ENCODE measurements at regions not wholly inside any gene's neighbourhood (a gene's known extent, or its start where the extent isn't known, plus 50 kb on each side); places are given as distances from the start of the nearest gene placed in this dataset.

DNA sequence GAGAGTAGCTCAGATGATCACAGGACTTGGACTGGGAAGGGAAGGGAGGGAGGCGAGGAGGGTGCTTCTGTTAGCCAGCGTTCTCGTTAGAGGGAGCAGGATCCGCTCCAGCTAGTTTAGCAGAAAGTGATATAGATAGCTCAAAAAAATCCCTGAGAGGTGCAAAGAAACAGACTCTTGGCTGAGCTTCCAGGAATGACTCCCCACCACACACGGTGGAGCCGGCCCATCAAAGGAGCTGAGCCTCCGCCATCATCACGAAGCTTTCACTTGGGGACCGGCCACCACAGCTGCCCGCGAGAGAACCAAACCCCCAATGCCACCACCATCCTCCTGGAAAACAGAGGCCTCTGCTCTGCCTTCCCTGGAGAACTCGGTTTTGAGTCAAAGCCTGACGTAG, 124.6 kb upstream of the BCL2L14 start:
- ATAC-seq (no peak), DNase-seq (ENCODE audit: missing footprints) (no peak)
- intact Hi-C loops (cut with DNase I), result no loop called here

DNA sequence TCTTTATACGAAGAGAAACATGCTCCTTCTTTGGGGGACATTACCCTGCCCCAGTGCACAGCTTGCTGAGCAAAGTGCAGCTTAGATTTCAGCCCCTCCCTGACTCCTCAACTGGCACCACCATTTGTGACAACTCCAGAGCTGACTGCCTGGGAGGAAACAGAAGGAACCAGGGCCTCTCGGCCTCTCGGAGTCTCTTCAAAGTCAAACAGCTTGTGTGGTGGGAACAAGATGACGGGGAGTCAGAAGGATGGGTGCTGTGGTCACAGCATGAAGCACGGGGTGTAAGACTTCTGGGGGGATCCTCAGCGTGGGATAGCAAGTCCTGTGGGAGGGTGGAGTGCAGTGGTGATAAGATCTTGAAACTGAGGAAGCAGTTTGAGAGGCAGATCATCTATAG, 123.5 kb upstream of the BCL2L14 start:
- ATAC-seq, result no peak
- DNase-seq (ENCODE audit: missing footprints), result no peak
- intact Hi-C loops (cut with DNase I), result no loop called here

DNA sequence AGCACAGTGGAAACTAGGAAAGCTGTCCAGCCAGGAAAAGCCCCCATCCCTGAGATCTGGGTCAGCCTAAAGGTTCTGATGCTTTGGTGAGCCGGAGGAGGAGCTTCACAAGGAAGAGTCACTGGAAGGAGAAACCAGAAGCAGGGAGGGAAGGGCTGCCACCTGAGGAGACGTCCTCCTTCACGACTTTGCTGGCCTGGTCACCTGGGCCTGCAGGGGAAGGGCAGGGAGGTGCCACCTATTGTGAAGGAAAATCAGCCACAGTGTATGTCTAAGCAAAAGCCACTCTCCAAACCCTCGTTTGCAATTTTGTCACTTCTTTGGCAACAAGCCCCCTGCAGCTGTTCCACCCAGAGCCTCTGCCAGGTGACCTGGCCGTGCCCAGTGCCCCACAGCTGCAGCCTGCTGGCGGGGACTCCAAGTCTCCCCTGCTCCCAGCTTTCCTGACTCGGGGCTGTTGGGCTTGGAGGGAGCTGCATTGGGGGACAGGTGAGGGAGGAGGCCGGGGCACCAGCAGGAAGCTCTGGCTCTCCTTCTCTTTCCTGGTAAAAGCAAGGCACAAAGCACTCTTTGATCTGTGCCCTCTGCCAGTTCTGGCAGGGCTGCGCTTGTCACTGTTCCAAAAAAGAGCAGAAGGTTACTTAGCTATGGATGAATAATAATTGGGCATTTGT, 120.9 kb upstream of the BCL2L14 start:
- DNase-seq (ENCODE audit: missing footprints), result no peak
- intact Hi-C loops (cut with DNase I), result no loop called here
- ATAC-seq, result peak; percentile 39

DNA sequence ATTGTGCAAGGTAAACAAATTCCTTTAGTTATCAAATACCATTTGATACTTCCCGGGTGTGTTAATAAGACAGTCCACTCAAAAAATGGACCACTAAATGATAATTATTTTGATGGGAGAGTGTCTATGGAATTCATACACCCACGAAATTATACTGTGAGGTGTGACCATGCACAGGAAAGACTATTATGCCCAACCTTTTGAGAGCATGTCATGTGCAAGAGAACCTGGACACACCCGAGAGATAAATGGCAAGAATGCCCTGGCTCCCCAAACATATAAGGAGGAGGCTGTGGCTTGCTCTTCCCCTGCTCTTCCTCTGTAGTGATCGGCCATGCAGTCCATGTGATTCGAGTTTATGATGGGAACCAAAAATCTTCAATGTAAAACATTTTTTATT, 119.5 kb upstream of the BCL2L14 start:
- ATAC-seq (no peak), DNase-seq (ENCODE audit: missing footprints) (no peak)
- intact Hi-C loops (cut with DNase I), result no loop called here

DNA sequence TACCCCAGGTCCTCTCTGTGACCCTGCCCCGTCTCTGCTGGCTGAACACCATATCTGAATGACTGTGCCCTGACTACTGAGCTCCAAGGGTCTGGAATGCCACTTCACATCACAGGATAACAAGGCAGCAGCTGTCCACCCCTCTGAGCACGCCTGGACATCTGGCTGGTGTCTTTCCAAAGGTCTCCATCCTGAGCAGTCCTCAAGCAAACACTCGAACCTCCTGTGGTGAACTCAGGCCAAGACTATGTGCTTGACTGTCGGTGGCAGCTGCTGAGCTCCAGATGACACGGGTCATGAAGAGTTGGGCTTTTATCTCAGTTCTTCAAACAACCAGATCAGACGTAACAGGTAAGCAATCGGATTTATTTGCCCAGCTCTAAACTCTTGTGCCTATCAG, 117.2 kb upstream of the BCL2L14 start:
- intact Hi-C loops (cut with DNase I), result no loop called here
- peak; percentile 13 for ATAC-seq
- no peak for DNase-seq (ENCODE audit: missing footprints)

DNA sequence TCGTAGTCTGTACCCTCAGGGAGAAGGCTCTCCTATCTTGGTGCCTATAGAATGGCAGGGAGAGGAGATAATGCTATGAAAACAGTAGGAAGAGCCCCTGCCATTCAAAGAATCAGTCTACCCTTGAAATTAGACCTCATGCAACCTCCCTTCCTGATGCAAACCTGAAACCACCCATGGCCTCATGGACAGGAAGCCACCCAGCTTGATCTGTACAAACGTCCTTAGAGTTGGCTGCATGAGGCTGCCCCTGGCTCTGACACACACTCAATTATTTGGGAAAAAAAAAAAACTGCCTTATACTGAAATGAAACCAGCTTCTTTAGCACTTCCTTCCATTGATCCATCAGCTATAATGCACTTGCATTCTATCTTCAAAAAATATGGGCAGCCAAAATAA, 116.6 kb upstream of the BCL2L14 start:
- ATAC-seq, result no peak
- DNase-seq (ENCODE audit: missing footprints), result no peak
- intact Hi-C loops (cut with DNase I), result no loop called here

DNA sequence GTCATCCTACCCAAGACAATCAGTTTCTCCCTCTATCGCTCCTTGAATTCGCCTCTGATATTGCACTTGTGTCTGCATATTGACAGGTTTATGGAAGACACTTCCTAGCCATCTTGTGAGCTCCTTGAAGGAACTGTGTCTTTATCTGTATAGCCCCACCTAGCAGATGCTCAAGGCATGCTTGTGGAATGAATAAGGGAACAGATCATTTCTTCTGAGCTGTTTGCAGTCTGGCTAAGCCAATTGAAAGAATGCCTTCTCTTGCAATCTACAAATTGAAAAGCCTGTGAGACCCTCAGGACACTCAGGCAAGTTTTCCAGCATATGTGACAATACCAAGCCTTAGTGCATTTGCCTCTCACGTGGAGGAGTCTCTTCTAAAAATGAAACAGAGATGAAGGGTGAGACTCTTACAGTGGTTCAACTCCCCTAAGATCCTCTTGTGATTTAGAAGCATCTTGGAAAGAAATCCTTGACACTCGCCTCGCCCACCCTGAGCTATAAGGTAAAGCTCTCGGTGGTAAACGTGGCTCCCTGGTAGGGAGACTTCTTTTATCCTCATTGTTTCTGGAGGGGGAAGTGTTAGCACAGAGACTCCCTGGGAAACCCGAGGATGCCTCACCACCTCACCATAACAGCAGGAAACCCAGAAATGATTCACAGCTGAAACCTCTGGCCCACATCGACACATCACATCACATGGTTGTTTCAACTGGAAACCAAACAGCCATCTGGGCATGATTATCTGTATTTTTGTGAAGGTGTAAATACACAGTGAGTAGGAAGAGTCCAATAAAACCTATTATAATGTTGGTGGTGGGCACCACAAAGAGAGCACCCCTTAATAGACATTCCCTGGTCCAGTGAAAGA, 112.3 kb upstream of the BCL2L14 start:
- DNase-seq (ENCODE audit: missing footprints) (no peak), ATAC-seq (no peak)
- intact Hi-C loops (cut with DNase I), result no loop called here

DNA sequence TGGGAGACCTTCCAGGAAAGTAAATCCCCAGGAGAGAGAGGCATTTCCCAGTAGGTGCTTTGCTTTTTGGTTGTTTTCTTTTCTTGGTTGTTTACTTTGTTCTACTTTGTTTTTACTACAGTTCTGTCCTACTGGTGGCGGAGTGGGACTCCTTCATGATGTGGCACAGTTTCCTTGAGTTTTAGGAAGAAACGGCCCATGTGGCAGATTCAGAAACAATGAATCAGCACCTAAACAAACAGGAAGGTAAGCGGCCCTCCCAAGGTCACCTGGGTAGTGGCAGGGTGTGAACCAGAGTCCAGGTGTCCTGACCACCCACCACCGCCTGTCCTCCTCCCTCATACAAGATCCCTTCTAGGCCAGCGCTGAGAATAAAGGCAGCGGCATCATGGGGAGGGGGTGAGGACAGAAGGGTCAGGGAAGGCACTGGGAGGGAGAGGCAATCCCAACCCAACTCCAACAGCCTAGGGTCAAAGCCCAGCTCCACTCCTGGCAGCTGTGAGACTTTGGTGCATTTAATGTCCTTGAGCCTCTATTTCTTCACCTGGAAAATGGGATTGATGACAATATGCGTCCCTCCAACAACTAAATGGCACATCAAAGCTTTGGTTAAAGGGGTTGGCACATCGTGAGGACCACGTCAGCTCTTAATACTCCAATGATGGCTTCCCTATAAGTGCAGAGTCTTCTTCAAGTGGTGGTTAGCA, 111.5 kb upstream of the BCL2L14 start:
- no peak for ATAC-seq
- intact Hi-C loops (cut with DNase I), result no loop called here

DNA sequence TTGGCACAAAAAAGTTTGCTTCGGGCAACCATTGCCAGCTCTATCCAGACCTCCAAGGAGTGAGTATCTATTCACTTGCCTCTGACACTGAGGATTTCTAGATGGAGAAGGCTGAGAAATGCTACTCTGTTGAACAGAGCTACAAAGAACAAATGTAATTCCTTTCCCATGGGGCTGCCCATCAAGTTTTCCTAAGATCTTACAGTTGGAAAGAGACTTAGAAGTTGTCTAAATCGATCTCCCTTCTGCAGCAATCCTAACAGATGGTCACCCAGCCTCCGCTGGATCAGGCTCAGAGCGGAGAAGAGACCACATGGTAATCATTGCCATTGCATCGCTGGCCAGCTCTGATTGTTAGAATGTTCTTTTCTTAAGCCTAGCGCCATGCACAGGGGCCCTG, 110.1 kb upstream of the BCL2L14 start:
- intact Hi-C loops (cut with DNase I), result no loop called here
- no peak for DNase-seq (ENCODE audit: missing footprints)
- no peak for ATAC-seq

More for the DNA sequence above, 111.5 kb upstream of the BCL2L14 start:
- no peak for DNase-seq (ENCODE audit: missing footprints)

DNA sequence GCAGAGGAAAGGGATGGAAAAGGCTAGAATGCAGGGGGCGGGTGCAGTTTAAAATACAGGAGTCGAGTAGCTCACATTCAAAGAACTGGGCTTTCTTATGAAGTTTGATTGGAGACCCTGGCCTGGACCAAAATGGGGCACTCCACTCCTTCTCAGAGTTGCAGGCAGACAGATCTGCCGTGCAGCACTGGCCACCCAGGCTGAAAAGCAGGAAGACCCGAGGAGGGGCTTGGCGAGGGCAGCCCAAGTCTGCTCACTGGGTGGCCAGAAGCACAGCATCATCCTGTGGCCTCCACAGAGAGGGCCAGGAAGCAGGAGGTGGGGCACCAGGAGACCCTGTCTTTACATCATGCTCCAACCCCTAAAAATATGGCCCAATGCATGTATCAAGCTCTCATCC, 109.1 kb upstream of the BCL2L14 start:
- DNase-seq (ENCODE audit: missing footprints) (no peak), ATAC-seq (no peak)
- intact Hi-C loops (cut with DNase I), result no loop called here

DNA sequence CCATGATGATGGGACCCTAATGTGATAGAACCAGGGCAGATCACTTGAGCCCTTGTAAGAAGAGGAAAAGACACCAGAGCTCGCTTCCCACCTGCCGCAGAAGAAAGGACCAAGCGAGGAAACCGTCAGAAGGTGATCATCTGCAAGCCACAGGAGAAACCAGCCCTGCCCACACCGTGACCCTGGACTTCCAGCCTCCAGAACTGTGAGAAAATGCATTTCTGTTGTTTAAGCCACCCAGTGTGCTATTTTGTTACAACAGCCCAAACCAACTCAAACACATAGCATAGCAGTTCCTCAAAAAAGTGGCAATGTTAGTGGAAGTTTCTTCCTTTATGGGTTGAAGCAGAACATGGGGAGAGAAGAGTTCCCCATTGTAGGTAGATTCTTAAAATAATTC, 107.9 kb upstream of the BCL2L14 start:
- intact Hi-C loops (cut with DNase I), result no loop called here
- DNase-seq (ENCODE audit: missing footprints), result no peak
- no peak for ATAC-seq

DNA sequence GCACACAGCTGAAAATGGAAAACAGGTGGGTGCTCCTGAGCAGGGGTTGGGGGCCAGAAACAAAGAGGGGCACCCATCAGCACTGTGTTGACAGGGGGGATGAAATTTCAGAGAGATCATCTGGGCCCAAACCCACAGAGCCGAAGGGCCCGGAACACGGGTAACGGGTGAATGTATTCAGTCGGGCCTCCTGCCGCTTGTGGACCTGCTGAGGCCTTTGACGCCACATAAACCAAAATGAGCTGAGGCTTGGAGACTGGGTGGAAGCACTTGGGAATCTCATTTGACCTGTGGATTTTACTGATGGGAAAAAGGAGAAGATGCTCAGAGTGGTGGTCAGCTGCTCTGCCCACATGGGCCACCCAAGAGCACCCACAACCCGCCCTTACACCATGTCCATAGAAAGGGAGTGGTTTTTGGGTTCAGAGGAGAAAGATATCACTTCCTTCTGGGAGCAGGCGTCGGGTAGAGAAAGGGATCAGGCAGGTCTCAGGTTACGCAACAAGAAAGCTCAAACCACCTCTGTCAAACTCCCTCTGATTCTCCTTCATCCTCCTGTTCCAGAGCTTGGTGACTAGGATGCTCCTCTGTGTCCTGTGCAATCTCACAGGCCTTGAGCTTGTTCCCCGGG, 106.8 kb upstream of the BCL2L14 start:
- no peak for ATAC-seq
- no peak for DNase-seq (ENCODE audit: missing footprints)
- intact Hi-C loops (cut with DNase I), result no loop called here

DNA sequence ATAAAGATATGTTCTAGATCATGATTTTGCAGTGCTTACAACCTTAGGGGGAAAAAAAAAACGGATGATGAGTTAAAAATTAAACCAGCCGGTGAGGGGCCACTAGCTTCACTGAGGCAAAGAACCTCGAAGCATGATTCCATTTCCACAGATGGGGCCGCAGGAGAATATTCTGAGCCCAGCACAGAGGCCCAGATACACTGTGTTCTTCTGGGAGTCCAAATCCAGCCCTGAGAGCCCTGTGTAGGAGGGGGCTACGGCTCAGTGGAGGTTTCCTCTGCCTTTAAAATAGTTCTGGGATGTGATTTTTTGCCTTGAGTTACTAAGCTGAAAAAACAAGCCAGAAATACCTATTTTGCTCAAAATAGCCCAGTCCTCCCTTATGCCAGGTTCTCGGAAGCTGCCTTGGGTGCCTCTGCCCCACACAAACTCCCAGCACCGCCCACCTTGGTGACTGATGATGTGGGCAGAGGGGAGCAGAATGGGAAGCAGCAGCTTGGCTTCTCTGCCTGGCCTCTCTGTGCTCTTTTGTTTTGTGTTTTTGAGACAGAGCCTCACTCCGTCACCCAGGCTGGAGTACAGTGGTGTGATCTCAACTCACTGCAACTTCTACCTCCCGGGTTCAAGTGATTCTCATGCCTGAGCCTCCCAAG, 105.4 kb upstream of the BCL2L14 start:
- intact Hi-C loops (cut with DNase I), result no loop called here
- DNase-seq (ENCODE audit: missing footprints) (no peak), ATAC-seq (no peak)

DNA sequence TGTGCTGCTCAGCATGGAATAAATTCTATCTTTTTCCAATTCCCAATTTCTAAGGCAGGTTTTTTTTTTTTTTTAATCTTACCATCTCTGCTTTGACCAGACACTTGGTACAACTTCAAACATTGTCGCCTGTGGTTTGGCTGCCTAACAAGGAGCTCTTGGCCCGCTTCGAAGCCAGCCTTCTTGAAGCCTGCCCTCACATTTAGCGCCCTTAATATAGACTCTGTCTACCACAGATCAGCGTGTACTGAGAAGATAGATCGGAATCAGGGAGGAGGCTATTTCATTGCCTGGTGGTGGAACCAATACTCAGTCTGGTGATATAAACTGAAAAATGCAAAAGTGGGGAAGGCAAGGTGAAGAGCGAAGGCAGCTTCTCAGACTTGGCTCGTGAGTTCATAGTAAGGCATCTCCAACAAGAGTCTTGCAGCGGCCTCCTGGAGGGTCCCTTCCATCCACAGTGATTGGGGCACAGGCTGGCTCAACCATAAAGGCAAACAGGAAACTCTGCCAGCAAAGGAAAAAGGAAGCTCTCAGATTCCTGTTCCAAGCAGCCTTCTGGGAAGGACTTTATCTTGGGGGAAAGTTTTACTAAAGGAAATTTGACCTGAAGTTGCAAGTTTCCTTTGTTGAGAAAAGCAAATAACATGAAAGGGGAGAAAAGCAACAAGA, 103.2 kb upstream of the BCL2L14 start:
- intact Hi-C loops (cut with DNase I), result no loop called here
- no peak for ATAC-seq
- no peak for DNase-seq (ENCODE audit: missing footprints)

DNA sequence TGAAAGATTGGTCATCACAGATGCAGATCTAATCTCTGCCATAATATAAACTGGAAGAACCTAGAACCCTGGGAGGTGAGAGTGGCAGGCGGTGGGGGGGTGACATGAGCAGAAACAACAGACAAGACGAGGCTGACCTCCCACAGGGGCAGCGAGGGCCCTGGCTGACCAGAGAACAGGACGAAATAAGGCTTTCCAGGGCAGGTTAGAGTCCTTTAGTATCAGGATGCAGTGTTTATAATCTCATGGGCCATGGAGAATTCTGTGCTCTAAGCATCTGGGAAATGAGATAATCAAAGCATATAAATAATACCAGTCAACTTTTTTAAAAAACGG, 102.7 kb upstream of the BCL2L14 start:
- ATAC-seq (no peak), DNase-seq (ENCODE audit: missing footprints) (no peak)
- intact Hi-C loops (cut with DNase I), result no loop called here

DNA sequence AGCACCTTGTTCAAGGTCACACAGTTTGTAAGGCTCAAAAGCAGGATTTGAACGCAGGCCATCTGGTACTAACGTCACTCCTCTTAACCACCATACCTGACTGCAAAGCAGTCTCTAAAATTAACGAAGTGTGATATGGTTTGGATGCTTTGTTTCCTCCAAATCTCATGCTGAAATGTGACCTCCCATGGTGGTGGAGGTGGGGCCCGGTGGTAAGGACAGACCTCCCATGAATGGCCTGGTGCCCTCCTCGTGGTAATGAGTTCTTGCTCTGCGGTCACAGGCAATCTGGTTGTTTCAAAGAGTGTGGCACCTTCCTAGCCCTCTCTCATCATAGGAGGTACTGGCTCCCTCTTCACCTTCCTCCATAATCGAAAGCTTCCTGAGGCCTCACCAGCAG, 102.2 kb upstream of the BCL2L14 start:
- no peak for DNase-seq (ENCODE audit: missing footprints)
- intact Hi-C loops (cut with DNase I), result no loop called here

DNA sequence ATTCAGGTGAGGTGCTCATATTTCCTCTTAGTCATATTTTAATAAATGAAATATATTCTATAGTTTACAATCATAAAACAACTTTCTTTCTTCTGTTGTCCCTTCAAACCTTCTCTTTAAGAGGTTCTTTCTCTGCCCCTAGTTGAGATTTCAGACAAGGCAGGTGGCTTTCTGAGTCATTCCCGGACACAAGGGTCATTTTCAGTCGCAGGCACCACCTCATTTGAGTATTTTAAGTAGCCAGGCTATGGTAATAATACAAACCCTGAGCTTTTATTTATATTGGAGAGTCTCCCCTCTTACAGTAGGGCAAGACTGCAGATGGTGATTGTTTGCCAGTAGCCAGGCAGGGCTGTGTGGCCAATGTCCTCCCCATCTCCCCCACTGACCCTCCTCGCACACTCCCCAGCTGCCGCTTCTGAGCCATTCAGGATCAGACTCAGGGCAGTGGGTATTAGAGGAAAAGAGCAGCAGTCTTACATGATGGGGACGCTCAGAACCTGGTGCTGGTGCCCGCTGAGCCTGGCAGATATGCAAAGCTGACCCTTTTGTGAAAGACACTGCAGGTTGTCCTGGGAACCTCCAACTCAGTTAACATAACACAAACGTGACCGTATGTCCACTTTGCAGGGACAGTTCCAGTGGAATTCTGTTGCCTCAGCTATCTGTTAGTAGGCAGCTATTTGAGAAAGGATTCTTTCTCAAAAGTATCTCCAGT, 101.1 kb upstream of the BCL2L14 start:
- intact Hi-C loops (cut with DNase I), result no loop called here
- DNase-seq (ENCODE audit: missing footprints) (no peak), ATAC-seq (no peak)

More for the DNA sequence above, 102.2 kb upstream of the BCL2L14 start:
- ATAC-seq, result no peak

DNA sequence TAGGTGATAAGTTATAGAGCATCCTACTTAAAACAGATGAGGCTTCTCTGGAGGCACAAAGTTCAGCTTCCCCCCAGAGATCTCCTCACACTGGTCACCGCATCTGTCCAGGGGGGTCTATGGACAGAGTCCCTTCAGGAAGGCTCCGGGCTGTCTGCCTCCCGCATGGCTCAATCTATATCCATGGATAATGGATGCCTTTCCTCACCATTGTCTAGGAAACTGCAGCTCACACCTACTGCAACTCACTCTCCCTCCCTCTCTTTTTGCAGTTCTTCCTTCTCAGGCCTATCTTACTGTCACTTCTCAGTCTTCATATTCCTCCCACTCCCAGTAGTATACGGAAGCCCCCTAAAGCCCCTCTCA, 100.6 kb upstream of the BCL2L14 start:
- DNase-seq (ENCODE audit: missing footprints), result no peak
- no peak for ATAC-seq
- intact Hi-C loops (cut with DNase I), result no loop called here
